Ovary (tissue), 7 donors: ENCODE measurements at regions not wholly inside any gene's neighbourhood (a gene's known extent, or its start where the extent isn't known, plus 50 kb on each side); places are given as distances from the start of the nearest gene placed in this dataset.

Experiments used
- DNase-seq, 5 donors: peaks; one replicate each; pipeline ENCODE4 v3.0.0-alpha.2; 2019 to 2020
- H3K27ac ChIP-seq, 2 donors: fragments of 200-600 bp; one replicate each; pipeline versions ENCODE4 v1.5.1 to v1.8.0; 2019 to 2022
- H3K27me3 ChIP-seq: fragments of 200-600 bp; one replicate; pipeline ENCODE4 v1.8.0; 2022
- H3K36me3 ChIP-seq: fragments of 200-600 bp; sonication (generic); one replicate; pipeline ENCODE4 v1.5.1; 2019
- H3K4me1 ChIP-seq: one replicate; pipeline ENCODE4 v1.8.1; 2013; ENCODE audit warnings: mild to moderate bottlenecking, moderate library complexity; ENCODE audit not compliant: insufficient read depth
- H3K4me3 ChIP-seq: fragments of 200-600 bp; sonication (generic); one replicate; pipeline ENCODE4 v1.5.1; 2017
- H3K9me3 ChIP-seq, 2 donors: fragments of 200-600 bp in 1 of 2; sonication (generic) in 1 of 2; one replicate each; pipeline versions ENCODE4 v1.5.1 to v1.8.1; 2013 to 2019; ENCODE audit warnings: mild to moderate bottlenecking in 1 of 2, moderate library complexity in 1 of 2
- CTCF ChIP-seq, 3 donors: fragments of 450-650 bp in 2 of 3; fragments of 200-600 bp in 1 of 3; IDR thresholded peaks; one replicate each; pipeline versions ENCODE4 v1.5.1 to v1.8.0; 2016 to 2022; ENCODE audit warnings: antibody characterized with exemption in 3 of 3, mild to moderate bottlenecking in 1 of 3
- EP300 ChIP-seq: sonication (generic); formaldehyde crosslinking; IDR thresholded peaks from one replicate; pipeline ENCODE4 v1.6.1; 2017; ENCODE audit warnings: antibody characterized with exemption
- POLR2A ChIP-seq: fragments of 450-650 bp; IDR thresholded peaks from one replicate; pipeline ENCODE4 v1.6.1; 2017; ENCODE audit warnings: antibody characterized with exemption, mild to moderate bottlenecking, moderate library complexity
- WGBS, 3 donors: extraction: QIAGEN DNeasy Blood & Tissue Kit in 1 of 3; methylation state at CpG; one replicate each; pipeline versions ENCODE4 v1.1.5 to v1.1.7; 2013 to 2017; 5-methylcytosine and 5-hydroxymethylcytosine counted together
- intact Hi-C, 4 donors: fragments of 100-400 bp; cut with DNase I; formaldehyde crosslinking; loops; one replicate each; pipeline versions ENCODE4 v1.11.0 to v1.15.1; 2022 to 2023
- donor health status: DM: no; HTN: no; CAD: no; lungs with moderate emphysema.
- donor health status: DM: no; HTN: no; CAD: no.
- donor health status: Bipolar disorder and iron deficiency.
- donor health status: DM: no; HTN: no; CAD: no.
- donor health status: DM: yes; HTN: yes; CAD: no.

- TF ChIP-seq POLR2A (no peak), CTCF (IDR thresholded peaks at IDR 0.05) (no peak), EP300 (no peak)
- H3K4me3 ChIP-seq = no peak overlapping the region
- H3K36me3 ChIP-seq = no peaks in the 10 kb centered on the region
- H3K4me1 ChIP-seq = no peaks in the 10 kb centered on the region
- H3K27ac ChIP-seq = no peak overlapping the region
- DNase-seq = no peak
- 41 to 59% (median 52%) methylated on average over 2 of the region's 2 CpGs for WGBS, 3 donors
- intact Hi-C loops = no loop called here
- H3K9me3 ChIP-seq = no peaks in the 10 kb centered on the region
- H3K27me3 ChIP-seq = no peaks in the 10 kb centered on the region
Observed at GRCh38 chr4:179028321-179028720, 1586.1 kb upstream of the AGA start.

GRCh38 chr4:179029683-179030082 is 1587.4 kb upstream of the AGA start:
- TF ChIP-seq EP300 (no peak), POLR2A (no peak), CTCF (IDR thresholded peaks at IDR 0.05) (no peak)
- Histone ChIP-seq H3K27ac (no peak overlapping the region), H3K36me3 (no peaks in the 10 kb centered on the region), H3K4me1 (no peaks in the 10 kb centered on the region), H3K4me3 (no peak overlapping the region), H3K9me3 (no peaks in the 10 kb centered on the region), H3K27me3 (no peaks in the 10 kb centered on the region)
- whole genome bisulfite sequencing, 3 donors = 32 to 87% (median 75%) methylated on average over 1 of the region's 1 CpG
- DNase-seq = no peak
- intact Hi-C loops = no loop called here

- Histone ChIP-seq H3K4me1 (no peaks in the 10 kb centered on the region), H3K9me3 (no peaks in the 10 kb centered on the region), H3K4me3 (no peak overlapping the region), H3K27ac (no peak overlapping the region), H3K36me3 (no peaks in the 10 kb centered on the region), H3K27me3 (no peaks in the 10 kb centered on the region)
- TF ChIP-seq POLR2A = no peak
- TF ChIP-seq CTCF (IDR thresholded peaks at IDR 0.05) = no peak
- TF ChIP-seq EP300 = no peak
- WGBS, 3 donors = 43 to 52% (median 52%) methylated on average over 1 of the region's 1 CpG
- no peak for DNase-seq
- intact Hi-C loops = no loop called here
Observed at GRCh38 chr4:179040259-179040658, 1598.0 kb upstream of the AGA start.

- Histone ChIP-seq H3K4me3 (no peak overlapping the region), H3K9me3 (no peaks in the 10 kb centered on the region), H3K4me1 (no peaks in the 10 kb centered on the region), H3K36me3 (no peaks in the 10 kb centered on the region), H3K27ac (no peak overlapping the region), H3K27me3 (no peaks in the 10 kb centered on the region)
- intact Hi-C loops = no loop called here
- no peak for TF ChIP-seq EP300
- DNase-seq = no peak
- 49 to 58% (median 55%) methylated on average over 6 of the region's 6 CpGs for WGBS, 3 donors
Observed at GRCh38 chr4:179048839-179049453, 1606.7 kb upstream of the AGA start.

GRCh38 chr4:179051206-179051605 is 1609.0 kb upstream of the AGA start:
- Histone ChIP-seq H3K27me3 (no peaks in the 10 kb centered on the region), H3K36me3 (no peaks in the 10 kb centered on the region), H3K27ac (no peak overlapping the region), H3K4me3 (no peak overlapping the region), H3K9me3 (no peaks in the 10 kb centered on the region), H3K4me1 (no peaks in the 10 kb centered on the region)
- 4 to 14% (median 5%) methylated on average over 1 of the region's 1 CpG for WGBS, 3 donors
- DNase-seq = no peak
- TF ChIP-seq EP300 (no peak), CTCF (IDR thresholded peaks at IDR 0.05) (no peak), POLR2A (no peak)
- intact Hi-C loops = no loop called here
